ENCODE measurements at regions not wholly inside any gene's neighbourhood (a gene's known extent, or its start where the extent isn't known, plus 50 kb on each side); places are given as distances from the start of the nearest gene placed in this dataset.

DNA sequence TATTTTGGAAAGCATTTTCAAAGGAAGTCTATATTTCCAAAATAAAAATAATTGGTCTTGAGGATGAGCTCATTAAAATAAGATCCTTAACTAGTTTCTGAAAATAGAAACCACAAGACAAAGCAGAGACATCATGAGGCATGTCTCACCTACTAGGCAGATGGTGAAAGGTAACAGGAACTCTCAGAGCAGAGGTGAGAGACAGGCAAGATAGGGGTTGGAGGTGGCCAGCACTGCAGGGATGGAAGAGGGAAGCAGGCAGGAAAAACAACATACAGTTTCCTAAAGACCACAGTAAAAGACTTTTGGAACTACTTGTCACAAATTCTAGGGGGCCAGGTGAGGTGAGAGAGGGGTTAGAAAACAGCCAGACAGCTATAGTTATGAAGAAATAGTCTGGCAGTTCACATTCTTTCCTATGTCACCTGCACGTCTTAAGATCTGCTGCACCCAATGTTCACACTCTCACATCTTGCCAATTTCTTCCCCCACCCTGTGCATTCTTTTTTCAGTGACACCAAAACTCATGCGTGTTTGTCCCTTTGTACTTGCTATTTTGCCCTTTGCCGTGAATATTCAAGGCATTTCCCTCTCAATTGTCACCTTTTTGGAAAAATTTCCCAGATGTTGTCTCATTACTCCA lies 341.7 kb upstream of the KITLG start:
- no peaks in the 10 kb centered on the region for H3K9me1 ChIP-seq (ENCODE audit: control insufficient read depth, extremely low read depth, insufficient read depth, low read length)
- H3K4me2 ChIP-seq (ENCODE audit: control insufficient read depth, extremely low read depth, insufficient read depth, low read depth, low read length): peak overlapping the region; percentile 24
- no peak for DNase-seq (ENCODE audit: low read depth, low spot score)
- H4K20me1 ChIP-seq (ENCODE audit: control insufficient read depth, extremely low read depth, insufficient read depth, low read length): no peaks in the 10 kb centered on the region
- no peaks in the 10 kb centered on the region for H3K27me3 ChIP-seq (ENCODE audit: control insufficient read depth, extremely low read depth, insufficient read depth, low read length)
- peaks cover 49% of the 10 kb centered on the region for H3K4me1 ChIP-seq (ENCODE audit: control insufficient read depth, extremely low read depth, insufficient read depth, low read length)
- no peaks in the 10 kb centered on the region for H3K36me3 ChIP-seq (ENCODE audit: control insufficient read depth in 2 of 2, extremely low read depth in 1 of 2, insufficient read depth in 2 of 2, low read length in 2 of 2)
- H3K4me3 ChIP-seq (ENCODE audit: control insufficient read depth in 2 of 3, extremely low read depth in 1 of 3, insufficient read depth in 2 of 3, low read depth in 1 of 3, low read length in 3 of 3): no peak overlapping the region
- TF ChIP-seq EZH2 (IDR thresholded peaks at IDR 0.05; ENCODE audit: low read length) (no peak), CTCF (optimal IDR thresholded peaks at IDR 0.05 in 1 of 3, IDR thresholded peaks at IDR 0.05 in 1 of 3, conservative IDR thresholded peaks at IDR 0.05 in 1 of 3; ENCODE audit: extremely low read depth in 1 of 3, insufficient read depth in 2 of 3, low read length in 3 of 3) (no peak)
- no peak overlapping the region for H3K9ac ChIP-seq (ENCODE audit: control insufficient read depth, extremely low read depth, insufficient read depth, low read length)
- H3K9me3 ChIP-seq (ENCODE audit: control insufficient read depth, low read depth, low read length): no peaks in the 10 kb centered on the region
- no peaks in the 10 kb centered on the region for H3K79me2 ChIP-seq (ENCODE audit: control insufficient read depth, insufficient read depth, low read length)
- no peak overlapping the region for H3K27ac ChIP-seq (ENCODE audit: control insufficient read depth, insufficient read depth, low read length)
- peak; percentile 64 for FAIRE-seq
- peak overlapping the region; percentile 52 for H2AFZ ChIP-seq (ENCODE audit: control insufficient read depth, low read length)
- dilution Hi-C loops (cut with MboI; ENCODE audit: extremely low pct_ligation_motif_present, low sequenced_read_pairs): no loop called here

GRCh38 chr12:88921434-88921833 lies 341.2 kb upstream of the KITLG start:
- no peaks in the 10 kb centered on the region for H3K79me2 ChIP-seq (ENCODE audit: control insufficient read depth, insufficient read depth, low read length)
- no peaks in the 10 kb centered on the region for H3K9me3 ChIP-seq (ENCODE audit: control insufficient read depth, low read depth, low read length)
- no peak for DNase-seq (ENCODE audit: low read depth, low spot score)
- dilution Hi-C loops (cut with MboI; ENCODE audit: extremely low pct_ligation_motif_present, low sequenced_read_pairs): no loop called here
- no peak for TF ChIP-seq CTCF (optimal IDR thresholded peaks at IDR 0.05 in 1 of 3, IDR thresholded peaks at IDR 0.05 in 1 of 3, conservative IDR thresholded peaks at IDR 0.05 in 1 of 3; ENCODE audit: extremely low read depth in 1 of 3, insufficient read depth in 2 of 3, low read length in 3 of 3)
- no peak for TF ChIP-seq EZH2 (IDR thresholded peaks at IDR 0.05; ENCODE audit: low read length)
- no peaks in the 10 kb centered on the region for H4K20me1 ChIP-seq (ENCODE audit: control insufficient read depth, extremely low read depth, insufficient read depth, low read length)
- H3K27me3 ChIP-seq (ENCODE audit: control insufficient read depth, extremely low read depth, insufficient read depth, low read length): no peaks in the 10 kb centered on the region
- peak; percentile 60 for FAIRE-seq
- H3K36me3 ChIP-seq (ENCODE audit: control insufficient read depth in 2 of 2, extremely low read depth in 1 of 2, insufficient read depth in 2 of 2, low read length in 2 of 2): no peaks in the 10 kb centered on the region
- H2AFZ ChIP-seq (ENCODE audit: control insufficient read depth, low read length): peak overlapping the region; percentile 52
- no peak overlapping the region for H3K9ac ChIP-seq (ENCODE audit: control insufficient read depth, extremely low read depth, insufficient read depth, low read length)
- no peaks in the 10 kb centered on the region for H3K9me1 ChIP-seq (ENCODE audit: control insufficient read depth, extremely low read depth, insufficient read depth, low read length)
- peak overlapping the region; percentile 24 for H3K4me2 ChIP-seq (ENCODE audit: control insufficient read depth, extremely low read depth, insufficient read depth, low read depth, low read length)
- no peak overlapping the region for H3K27ac ChIP-seq (ENCODE audit: control insufficient read depth, insufficient read depth, low read length)
- H3K4me1 ChIP-seq (ENCODE audit: control insufficient read depth, extremely low read depth, insufficient read depth, low read length): peaks cover 43% of the 10 kb centered on the region
- no peak overlapping the region for H3K4me3 ChIP-seq (ENCODE audit: control insufficient read depth in 2 of 3, extremely low read depth in 1 of 3, insufficient read depth in 2 of 3, low read depth in 1 of 3, low read length in 3 of 3)
